ENCODE measurements at regions not wholly inside any gene's neighbourhood (a gene's known extent, or its start where the extent isn't known, plus 50 kb on each side); places are given as distances from the start of the nearest gene placed in this dataset.
"Not testable (repeated sequence)": the region's sequence is repeated elsewhere in the genome, so short reads cannot be mapped to it uniquely, and the experiment has no call there.

- peak; percentile 43 for DNase-seq
Observed at GRCh38 chrX:140163371-140164159, 198.2 kb upstream of the CXorf66 start.

DNA sequence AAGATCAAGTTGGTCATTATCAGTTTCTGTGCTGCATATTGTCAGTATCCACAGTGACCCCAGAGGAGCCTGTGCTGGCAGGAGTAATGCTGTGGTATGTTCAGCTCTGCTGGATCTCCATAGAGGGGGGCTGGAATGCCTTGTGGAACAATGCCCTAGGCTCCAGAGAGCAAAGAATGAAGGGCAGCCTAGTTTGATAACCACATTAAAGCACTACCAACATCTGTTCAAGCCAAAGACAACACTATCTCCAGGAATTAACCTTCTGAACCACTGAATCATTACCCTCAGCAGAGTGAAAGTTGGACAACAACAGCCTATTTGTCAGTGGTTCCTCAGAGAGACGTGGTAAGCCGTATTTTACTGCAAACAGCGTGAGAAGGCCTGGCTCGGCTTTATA, 192.3 kb upstream of the CXorf66 start:
- DNase-seq = peak; percentile 55

DNA sequence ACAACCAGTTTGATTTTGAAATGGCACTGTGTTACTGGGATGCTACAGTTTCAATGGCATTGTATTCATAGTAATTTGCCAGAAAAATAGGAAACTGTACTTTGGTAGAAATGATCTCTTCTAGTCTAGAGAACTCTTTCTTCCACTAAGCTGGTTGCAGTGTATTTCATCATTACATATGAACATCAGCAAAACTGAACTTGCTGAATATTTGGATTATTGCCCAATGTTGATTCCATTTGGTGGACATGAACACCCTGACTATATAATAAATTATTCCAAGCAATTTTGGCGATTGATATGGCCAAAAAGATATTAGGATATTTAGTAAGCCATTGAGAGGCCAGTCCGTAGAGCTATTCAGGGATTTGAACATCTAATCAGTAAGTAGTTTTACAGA, 191.8 kb upstream of the CXorf66 start:
- peak; percentile 2 for DNase-seq

DNA sequence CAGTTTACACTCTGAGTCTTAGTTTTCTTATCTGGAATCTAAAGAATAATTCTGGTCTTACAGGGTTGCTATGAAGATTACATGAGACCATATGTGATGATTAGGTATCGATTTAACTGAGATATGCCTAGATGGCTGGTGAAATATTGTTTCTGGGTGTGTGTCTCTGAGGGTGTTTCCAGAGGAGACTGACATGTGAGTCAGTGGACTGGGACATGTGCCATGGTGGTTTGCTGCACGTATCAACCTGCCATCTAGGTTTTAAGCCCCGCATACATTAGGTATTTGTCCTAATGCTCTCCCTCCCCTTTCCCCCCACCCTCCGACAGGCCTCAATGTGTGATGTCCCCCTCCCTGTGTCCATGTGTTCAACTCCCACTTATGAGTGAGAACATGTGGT, 186.0 kb upstream of the CXorf66 start:
- no peak for DNase-seq

GRCh38 chrX:140149761-140150160, 184.4 kb upstream of the CXorf66 start:
- no peak for DNase-seq

GRCh38 chrX:140141444-140142029, 176.2 kb upstream of the CXorf66 start:
- DNase-seq = peak; percentile 13

- DNase-seq = not testable (repeated sequence)
Observed at GRCh38 chrX:140138492-140138891, 173.2 kb upstream of the CXorf66 start.

- not testable (repeated sequence) for DNase-seq
Observed at GRCh38 chrX:140138065-140138464, 172.7 kb upstream of the CXorf66 start.

GRCh38 chrX:140132937-140133336, 167.6 kb upstream of the CXorf66 start:
- DNase-seq = no peak

GRCh38 chrX:140123446-140123845, 158.1 kb upstream of the CXorf66 start:
- DNase-seq = no peak

DNA sequence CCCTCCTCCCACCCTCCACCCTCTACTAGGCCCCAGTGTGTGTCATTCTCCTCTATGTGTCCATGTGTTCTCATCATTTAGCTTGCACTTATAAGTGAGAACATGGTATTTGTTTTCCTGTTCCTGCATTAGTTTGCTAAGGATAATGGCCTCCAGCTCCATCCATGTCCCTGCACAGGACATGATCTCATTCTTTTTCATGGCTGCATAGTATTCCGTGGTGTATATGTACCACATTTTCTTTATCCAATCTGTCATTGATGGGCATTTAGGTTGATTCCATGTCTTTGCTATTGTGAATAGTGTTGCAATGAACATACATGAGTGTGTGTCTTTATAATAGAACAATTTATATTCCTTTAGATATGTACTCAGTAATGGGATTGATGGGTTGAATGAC, 148.7 kb upstream of the CXorf66 start:
- not testable (repeated sequence) for DNase-seq

DNA sequence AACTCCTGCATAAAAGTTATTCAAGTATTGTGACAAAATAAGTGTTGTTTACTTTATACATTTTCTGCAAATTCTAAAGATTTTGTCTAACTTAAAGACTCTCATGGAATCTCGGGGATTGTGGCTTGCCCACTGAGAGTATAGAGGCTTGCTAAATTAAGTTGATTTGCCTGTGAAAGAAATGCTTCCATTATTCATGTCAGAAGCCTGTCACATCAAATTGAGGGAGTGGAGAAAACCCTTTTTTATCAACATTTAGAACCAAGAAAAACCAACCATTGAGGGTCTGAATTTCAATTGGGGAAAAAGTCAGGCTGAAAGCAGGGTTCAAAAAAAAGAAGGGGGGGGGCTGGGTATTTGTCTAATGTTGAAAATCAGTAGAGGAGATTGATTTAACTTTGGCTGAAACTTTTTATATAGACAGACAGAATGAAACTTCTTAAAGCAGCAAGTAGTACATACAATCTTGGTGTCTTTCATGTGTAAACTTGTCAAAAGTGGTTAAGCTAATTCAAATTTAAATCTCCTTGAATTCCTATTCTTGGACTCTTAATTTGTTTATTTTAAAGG, 144.8 kb upstream of the CXorf66 start:
- no peak for DNase-seq

DNA sequence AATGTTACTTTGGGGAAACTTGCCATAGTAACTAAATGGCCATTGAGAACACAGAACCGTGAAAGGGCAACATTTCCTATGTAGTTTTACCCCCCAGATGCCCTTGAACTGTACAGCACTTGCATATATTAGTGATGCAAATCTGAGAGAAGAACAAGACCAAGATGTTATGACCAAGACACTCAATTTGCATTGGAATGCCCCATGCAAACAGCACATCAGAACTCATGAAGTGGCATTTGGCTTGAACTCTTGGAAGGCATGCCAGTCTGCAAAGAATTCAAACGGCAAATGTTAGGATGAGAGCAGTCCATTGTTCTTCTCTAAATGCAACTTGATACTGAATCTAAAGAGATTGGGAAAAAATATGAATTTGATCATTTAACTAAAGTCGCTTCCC, 139.4 kb upstream of the CXorf66 start:
- no peak for DNase-seq

DNA sequence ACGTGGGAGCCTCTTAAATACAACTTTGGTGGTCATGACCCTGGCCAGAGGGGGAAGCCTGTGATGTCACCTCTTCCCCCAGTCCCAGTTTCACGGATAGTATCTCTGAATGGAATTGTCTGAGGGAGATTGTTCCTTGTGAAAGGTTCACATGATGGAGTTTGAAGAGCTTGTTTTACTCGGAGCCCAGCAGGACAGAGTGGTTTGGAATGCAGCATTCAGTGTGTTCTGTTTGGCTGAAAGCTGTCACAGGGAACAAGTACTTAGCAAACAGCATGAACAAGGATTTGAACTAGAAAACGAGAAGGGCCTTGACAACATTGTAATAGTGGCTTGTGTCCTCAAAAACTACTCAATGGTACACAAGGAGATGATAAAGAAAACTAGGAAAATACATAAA, 133.9 kb upstream of the CXorf66 start:
- DNase-seq = no peak

GRCh38 chrX:140092121-140092520, 126.8 kb upstream of the CXorf66 start:
- no peak for DNase-seq

- DNase-seq = peak; percentile 0
Observed at GRCh38 chrX:140091125-140091886, 126.0 kb upstream of the CXorf66 start.

GRCh38 chrX:140090800-140091124, 125.4 kb upstream of the CXorf66 start:
- no peak for DNase-seq

DNA sequence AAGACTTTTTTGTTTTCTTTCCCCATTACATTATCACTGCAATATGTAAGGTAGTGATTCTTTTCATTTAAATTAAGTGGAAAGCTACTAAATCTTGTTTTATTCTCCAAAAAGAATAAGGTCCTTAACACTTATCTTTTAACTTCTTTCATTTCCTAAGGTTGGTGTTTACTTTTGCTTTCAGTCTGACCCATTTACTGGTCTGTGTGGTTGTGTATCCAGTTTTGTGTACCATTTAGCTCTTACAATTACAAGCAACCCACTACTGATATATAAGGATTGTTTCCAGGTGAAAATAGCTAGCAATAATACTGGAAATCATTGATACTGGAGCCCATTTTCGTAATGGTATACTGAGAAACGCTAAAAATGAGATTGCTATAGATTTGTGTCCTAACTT, 123.1 kb upstream of the CXorf66 start:
- no peak for DNase-seq

DNA sequence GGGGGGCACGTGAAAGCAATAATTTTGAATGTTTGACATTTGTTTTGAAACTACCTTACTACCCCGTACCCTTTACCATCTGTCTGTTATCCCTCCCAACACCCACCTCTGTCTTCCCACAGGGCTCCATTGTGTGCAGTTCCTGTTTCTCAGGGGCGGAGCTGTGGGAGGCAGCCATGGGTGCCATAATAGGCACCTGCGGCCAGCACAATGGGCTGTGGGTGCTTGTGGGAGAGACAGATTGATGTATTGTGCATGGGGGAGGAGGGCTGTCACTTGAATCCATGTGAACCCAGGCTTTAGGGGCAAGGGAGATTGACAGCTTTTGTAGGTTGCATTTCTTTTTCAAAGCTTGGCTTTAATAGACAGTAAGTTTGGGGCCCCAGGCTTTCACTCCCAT, 122.6 kb upstream of the CXorf66 start:
- DNase-seq = no peak

DNA sequence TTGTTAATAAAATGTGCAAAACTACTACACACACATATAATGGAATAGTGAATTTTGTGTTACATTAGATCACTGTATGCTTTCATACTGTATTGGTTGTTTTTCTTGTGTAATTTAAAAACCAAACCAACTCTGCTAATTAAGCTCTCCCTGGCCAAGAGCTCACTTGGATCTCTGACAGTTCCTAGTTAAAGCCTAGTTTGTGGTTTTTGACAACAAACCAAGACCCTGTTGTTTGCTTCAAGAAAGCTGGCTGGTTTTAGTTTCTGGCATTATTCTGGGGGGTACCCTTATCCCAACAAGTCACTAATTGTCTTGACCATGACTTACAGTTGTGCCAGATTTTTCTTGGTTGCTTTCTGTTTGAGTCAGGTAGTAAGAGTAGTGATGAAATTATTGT, 121.4 kb upstream of the CXorf66 start:
- DNase-seq = no peak

DNA sequence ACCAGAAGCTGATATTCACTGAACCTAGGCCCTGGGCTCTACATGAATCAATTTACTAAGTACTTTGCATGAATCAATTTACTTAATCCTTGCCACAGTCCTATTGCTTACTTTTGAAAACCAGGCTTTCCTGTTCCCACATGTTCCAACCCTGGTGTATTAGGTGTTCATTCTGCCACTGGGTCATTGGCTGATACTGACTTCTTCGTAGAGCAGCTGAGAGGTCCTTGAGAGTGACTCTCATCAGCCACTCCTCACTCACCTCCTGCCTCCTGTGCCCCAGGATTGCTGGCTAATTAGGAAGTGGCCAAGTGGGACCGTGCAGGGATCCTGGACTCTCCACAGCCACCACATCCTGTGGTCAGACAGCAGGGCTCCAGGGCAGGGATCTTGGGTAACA, 109.5 kb upstream of the CXorf66 start:
- not testable (repeated sequence) for DNase-seq

- no peak for DNase-seq
Observed at GRCh38 chrX:140071037-140071436, 105.7 kb upstream of the CXorf66 start.

DNA sequence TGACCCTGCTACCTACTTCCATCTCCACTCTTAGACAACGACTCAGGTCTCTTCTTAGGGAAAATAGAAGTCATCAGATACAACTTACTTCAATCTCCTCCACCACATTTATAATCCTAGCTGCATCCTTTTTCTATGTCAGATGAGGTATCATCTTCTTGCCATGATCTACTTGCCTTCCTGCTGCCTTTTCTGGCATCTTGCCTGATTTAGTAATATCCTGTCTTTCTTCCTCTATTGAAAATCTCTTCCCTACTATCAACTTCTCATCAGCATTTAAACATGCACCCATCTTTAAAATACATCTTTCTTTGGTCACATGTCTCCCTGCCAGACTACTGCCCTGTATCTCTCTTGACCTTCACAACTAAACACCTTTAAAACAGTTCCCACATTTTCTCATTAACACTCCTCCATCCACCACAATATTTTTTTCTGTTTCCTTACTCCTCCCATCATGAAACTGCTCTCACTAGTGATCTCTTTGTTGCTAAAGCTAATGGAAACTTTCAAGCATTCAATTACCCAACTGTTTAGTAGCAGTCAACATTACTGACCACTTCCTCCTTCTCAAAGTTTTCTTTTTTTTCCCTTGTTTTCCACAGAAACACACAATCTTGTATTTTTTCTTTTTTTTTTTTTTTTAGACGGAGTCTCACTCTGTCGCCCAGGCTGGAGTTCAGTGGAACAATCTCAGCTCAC, 100.8 kb upstream of the CXorf66 start:
- DNase-seq = no peak
